ENCODE measurements at regions not wholly inside any gene's neighbourhood (a gene's known extent, or its start where the extent isn't known, plus 50 kb on each side); places are given as distances from the start of the nearest gene placed in this dataset.

DNA sequence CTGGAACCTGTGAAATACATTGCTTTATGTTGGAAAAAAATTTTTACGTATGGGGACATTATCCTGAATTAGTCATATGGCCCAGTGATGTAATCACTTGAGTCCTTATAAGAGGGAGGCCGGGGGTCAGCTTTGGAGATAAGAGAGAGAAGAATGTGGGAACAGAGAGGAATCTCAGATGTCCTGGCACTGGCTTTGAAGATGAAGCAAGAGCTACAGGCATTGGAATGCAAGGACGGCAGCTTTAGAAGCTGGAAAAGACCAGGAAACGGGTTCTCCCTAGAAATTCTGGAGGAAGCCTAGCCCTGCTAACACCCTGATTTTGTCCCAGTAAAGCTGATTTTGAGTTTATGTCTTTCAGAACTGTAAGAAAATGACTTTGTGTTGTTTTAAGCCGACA lies 1129.9 kb upstream of the GYPC start:
- DNase-seq = no peak

DNA sequence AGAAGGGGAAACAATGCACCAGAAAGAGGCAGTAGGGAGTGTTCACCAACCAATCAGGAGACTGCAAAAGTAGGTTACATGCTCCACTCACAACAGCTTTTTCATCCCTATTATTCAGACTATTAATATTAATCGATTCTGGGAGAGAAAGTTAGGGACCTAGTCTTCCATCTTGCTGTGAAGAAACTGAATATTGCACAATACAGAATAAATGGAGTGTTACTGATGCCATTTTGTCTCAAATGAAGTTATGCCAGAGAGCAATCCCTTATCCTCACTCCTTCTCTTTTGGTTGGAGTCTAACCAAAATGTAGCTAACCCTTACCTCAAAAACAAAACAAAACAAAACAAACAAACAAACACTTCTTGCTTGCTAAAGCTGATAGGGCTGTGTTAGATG lies 1120.9 kb upstream of the GYPC start:
- no peak for DNase-seq

DNA sequence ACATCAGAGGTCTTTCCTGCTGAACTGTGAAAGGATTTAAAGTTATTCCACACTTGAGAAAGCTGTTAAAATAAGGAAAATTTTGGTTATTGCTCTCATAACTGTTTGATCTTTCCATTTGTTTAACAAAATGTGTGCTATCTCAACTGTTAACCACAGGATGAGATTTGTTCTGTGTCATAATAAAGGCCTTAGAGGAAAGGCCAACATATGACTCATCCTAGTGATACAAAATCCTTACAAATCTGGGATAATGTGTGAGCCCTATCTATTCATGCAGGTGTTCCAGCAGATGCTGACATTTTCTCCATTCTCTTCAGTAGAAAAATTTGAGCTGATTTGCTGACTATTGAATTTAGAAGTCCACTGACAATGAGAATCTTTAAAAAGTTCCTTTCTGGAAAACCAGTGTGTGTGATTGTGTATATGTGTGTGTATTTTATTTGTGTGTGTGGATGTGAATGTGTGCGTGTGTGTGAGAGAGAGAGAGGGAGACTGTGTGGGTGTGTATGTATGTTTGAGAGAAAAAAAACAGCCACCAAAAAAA lies 1111.9 kb upstream of the GYPC start:
- DNase-seq = no peak

DNA sequence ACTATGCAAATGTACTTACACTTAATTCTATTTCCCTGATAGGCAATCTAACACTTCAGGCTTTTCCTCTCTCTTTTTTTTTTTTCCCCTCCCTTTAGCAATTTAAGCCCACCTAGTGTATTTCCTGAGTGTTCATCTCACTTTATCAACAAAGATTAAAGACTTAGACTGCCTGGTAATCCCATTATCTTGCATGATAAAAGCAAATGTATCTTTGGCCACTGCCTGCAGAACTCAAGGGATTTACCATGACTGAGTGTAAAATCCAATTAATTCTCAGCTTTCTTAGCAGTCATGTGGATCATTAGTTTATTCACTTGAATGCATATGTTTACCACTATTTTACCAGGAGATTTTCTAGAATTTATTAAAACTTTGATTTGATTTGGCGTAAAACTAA lies 1102.2 kb upstream of the GYPC start:
- no peak for DNase-seq

DNA sequence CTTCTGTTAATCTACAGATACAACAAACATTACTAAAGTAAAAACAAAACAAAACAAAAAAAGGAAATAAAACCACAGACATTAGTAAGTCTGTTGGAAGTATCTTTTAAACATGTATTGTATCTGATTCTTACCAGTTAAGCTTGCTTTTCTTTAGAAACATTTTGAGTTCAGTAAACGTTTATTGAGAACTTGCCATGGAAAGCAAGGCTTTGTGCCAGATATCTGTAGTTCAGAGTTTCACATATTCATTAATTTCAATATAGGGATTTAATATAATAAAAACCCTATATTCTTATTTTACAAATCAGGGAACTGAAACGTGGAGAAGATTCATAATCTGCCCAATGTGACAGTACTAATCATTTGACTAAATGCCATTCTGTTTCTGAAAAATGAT lies 1101.0 kb upstream of the GYPC start:
- DNase-seq = no peak

DNA sequence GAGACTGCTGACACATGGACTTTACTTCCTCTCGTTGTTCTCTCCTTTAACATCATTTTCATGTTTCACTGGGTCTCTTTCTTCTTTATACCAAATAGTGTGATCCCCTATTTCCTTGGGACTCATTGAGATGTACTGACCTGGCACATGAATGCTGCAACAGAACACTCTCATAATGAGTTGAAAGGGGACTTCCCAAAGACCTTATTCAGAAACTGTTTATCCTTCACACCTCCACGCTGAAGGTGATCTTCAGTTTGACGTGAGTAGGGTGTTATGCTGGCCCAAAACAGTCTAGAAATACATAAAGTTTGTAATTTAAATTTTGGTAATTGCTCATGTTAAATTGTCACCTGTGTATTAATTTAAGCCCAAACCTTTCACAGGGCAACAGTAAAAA lies 1096.8 kb upstream of the GYPC start:
- no peak for DNase-seq

DNA sequence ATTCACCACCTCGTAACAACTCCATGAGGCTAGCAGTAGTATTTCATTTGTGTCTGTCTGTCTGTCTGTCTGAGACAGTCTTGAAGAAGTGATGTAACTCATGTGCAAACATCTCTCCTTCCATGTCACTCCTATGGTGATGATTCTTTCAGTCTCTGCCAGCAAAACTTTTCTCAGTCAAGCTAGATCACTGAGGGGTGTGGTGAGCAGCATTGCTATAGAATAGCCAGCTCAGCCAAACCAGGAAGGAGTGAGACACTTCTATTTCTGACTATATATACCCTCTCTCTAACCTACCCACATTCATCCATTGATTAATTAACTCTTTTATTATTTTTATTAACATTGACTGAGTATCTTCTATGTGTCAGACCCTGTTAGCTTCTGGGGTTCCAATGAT lies 1095.1 kb upstream of the GYPC start:
- no peak for DNase-seq

DNA sequence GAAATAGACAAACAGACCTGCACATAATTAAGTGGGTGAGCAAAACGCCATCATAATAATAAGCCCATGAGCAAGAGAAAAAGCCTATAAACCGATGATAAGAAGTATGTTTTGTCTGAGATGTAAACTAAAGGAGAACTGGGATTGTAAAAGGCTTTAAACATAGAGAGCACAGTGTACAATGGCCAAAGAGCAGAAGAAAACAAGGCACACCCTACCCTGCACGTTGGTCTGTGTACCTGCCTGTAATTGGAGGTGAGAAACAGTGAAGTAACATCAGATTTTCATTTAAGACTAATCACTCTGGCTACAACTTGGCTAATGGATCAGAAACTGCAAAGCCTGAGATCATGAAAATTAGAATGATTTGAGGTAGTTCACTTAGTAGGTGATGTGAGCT lies 1094.7 kb upstream of the GYPC start:
- no peak for DNase-seq

DNA sequence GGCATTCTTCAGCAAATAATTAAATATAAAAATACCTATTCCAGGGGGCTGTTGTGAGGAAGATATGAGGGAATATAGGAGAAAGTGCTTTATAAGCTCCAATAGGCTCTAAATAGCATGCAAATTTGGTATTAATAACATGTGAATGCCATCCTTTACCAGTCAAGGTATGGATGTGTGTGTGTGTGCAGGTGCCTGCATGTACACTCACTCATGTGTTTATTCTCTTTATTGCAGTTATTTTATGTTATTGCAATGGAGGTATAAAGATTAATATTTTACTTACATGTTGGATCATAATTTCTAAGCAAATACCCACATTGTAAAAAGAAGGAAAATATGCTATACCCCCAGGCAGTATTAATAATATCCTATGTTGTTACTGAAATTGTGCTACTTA lies 1093.0 kb upstream of the GYPC start:
- DNase-seq = no peak

DNA sequence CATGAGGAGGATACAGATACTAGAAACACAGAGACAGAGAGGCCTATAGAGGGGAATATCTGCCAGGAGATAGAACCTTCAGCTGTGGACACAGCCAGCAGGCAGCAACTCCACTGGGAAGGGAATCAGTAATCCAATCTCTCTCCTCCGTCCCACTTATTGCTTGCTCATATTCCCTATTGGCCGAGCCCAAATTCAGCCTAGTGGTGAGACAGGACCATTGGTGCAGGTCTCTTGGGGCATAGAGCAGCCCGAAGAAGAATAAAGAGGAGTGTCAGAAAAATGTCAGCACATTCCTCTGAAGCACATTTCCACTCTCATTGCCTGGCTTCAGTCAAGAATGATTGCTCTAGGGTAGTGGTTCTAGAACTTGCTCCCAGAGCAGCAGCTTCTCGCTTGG lies 1091.5 kb upstream of the GYPC start:
- DNase-seq = no peak

DNA sequence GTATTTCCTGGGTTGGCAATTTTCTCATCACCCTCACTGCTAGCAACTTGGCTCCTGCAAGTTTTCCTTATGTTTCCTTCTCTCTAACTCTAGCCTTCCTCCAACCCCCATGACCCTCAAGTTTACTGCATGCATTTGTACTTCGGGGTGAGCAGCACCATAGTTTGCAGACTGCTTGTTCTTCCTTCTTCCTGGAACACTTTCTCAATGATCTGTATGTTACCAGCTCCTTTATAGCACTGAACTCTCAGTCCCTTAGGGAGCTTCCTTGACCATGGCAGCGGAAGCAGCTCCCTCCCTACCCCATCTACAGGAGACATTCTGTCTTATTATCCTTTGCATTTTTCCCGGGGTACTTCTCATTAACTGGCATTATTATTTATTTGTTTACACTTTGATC lies 1089.5 kb upstream of the GYPC start:
- DNase-seq = no peak

DNA sequence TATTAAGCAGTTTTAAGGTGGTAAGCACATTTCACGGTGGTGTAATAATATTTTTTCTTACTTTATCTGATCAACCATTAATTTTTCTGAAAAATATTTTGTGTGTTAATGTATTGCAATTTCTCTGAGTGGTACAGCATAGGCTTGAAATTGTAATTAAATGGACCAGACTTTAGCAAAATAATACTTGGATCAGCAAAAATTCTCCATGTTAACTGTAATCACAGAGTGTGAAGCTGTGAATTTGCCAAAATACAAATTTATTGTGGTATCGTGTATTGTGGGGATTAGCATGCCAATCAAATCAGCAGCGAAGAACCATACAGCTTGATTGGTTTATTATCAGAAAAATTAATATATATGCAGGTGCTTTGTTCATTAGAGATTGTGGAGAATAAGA lies 1088.9 kb upstream of the GYPC start:
- no peak for DNase-seq

DNA sequence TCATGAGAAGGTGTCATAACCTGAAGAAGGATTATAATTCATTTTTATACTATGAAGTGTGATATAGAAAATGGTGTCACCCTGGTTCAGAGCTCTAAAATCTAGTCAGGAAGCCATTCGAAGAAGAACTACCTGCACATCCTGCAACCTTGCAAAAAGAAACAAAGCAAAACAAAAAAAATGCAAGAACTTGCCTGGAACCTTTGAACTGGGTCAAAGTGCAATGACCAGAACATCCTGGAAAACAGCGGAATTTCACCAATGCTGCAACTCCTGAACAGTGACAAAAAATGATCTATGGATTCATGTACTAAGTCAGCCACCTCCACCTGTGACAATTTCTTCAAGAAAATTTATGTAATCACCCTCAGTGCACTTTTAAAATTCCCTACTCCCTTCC lies 1083.3 kb upstream of the GYPC start:
- no peak for DNase-seq

DNA sequence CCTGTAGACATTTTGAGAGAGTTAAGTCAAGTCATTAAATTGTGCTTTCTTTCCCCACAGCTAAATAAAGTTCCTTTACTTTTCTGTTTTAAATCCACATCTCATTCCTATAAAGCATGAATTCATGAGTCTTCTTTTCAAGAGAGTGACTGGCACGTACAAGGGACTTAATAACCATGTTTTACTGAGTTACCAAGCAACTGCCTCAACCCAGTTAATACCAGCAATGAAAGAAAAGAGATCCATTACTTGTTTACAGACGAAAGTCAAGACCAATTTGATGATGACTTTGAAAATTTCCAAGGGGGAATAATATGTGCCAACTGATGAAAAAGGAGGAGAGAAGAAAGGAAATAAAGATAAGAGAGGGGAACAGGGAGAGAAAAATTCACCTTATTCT lies 1082.5 kb upstream of the GYPC start:
- DNase-seq = no peak

DNA sequence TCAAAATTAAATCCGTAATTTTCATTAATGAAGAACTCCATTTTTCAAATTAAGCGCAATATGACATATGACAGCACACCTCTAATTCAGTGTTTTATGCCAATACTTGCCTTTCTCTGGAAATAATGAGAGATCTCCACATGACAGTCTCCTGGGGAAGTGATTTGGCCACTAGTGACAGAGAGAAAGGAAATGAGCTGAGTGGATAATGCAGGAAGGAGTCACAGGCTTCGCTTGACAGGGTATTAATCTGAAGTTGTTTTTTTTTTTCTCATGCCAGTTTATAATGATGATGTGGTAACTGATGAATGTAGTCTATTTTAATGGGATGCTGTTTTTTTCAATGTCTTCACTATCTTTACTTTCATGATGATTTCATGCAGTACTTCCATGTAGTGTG lies 1079.4 kb upstream of the GYPC start:
- DNase-seq = no peak

DNA sequence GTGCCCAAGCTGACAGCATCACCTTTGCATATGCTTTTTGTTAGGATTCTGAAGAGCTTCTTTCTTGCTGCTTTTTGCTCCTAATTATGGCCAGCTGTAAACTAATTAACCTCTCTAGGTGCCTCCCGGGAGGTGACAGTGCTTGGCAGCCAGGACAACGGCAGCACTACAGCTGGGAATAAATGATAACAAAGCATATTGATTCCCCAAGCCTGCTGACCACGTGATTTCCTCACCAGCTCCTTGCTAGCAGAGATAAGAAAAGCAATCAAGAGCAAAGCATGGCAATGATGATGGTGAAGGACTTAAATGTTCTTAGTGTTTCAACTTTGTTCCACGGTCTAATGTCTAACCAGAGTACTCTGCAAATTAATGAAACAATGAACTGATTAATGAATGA lies 1074.4 kb upstream of the GYPC start:
- no peak for DNase-seq

DNA sequence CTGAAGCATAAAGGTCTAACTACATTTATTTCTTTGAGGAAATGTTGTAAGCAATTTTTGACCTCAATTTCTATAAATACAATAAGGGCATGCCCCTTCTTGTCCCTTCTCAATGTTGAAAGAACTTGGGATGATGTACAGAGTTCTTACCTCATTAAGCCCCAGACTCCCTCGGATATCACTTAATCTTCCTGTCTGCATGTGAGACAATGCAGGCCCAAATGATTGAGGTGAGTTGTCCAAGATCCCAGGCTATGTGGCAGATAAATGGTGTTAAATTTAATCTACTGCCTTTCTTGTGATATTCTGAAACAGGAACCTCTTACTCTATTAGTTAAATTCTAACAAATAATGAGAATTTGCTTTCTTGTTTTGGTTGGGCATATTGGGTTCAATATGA lies 1073.4 kb upstream of the GYPC start:
- DNase-seq = no peak

DNA sequence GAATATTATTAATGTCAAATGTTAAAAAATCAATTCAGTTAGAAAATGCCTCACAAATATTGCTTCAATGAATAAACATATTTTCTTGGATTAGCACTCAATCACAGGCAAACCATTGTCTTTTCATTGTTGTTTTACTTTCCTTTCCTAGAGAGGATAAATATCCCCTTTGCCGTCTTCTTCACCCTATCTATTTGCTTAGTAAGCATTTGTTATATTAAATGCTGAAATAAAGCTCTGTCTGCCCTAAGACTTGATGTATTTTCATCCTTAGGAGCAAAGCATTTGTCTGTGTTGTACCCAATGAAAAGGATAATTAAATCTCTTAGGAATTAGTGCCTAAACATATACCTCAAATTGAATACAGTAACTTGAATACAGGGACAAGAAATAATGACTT lies 1071.2 kb upstream of the GYPC start:
- DNase-seq = no peak

DNA sequence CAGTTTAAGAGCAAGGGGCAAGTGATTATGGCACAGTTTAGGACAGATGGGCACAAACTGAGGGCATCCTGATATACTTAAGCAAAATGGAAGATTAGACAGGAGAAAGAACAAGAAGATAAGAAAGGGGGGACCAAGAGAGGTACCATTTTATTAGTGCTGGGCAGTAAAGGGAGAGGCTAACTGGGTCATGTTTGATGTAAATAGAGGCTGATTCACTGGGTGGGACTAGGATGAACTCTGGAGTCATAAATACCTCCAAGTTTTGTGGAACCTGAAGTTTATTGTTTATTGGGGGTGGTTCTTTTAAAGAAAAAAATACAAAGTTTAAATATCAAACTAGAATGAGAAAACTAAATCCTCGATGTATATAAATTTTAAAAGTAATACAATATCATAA lies 1067.2 kb upstream of the GYPC start:
- DNase-seq = no peak

DNA sequence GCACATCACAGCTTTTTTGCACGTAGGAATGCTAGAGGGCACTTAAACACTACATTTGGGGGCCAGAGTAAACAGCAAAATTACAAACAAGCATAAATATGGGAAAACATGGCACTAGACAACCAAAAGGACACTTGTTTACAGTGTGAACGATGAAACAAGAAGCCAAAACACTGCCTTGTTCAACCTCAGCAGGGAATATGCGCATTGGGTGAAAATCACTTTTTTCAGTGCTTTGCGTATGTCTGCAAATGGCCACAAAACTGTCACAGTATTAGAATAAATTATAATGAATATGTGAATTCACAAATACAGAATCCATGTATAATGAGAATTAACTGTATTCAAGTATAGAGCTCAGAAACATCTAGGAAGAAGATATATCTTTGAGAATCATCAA lies 1064.0 kb upstream of the GYPC start:
- DNase-seq = no peak

DNA sequence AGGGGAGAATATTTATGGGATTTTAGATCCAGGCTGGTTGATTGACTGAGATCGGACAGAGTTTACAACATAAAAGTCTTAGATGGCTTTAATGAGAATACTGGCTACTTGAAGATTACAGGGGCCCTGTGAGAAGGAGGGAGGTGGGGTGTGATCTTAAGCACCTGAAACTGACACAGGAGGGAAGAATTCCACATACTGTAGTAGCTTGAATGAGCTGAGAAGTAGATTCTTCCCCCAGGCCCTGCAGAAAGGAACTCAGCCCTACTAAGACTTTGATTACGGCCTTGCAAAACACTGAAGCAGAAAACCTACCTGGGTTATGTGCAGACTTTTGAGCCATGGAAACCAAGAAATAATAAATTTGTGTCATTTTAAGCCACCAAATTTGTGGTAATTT lies 1062.9 kb upstream of the GYPC start:
- no peak for DNase-seq

DNA sequence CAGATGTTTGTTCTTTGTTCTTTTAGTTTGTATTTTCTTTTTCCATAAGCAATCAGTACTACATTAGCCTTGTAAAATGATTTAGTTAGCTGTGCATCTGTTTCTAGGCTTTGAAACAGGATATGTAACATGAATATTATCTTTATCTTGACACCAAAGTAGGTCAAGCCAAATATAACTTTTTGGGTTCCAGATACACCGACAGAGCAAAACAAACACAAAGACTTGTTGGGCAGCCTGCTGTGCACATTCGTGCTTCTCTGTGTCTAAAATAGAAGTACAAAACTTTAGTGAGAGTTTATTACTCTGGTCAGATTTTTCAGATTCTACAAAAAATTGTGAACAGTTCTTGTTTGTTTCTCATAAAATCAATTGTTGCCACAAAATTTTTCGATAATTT lies 1059.3 kb upstream of the GYPC start:
- no peak for DNase-seq

DNA sequence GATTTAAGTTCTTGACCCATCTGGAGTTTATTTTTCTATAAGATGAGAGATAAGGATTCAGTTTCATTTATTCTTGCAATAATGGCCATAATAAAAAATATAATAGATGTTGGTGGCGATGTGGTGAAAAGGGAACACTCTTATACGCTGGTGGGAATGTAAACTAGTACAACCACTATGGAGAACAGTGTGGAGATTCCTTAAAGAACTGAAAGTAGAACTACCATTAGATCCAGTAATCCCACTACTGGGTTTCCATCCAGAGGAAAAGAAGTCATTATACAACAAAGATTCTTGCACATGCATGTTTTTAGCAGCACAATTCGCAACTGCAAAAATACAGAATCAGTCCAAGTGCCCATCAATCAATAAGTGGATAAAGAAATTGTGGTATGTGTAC lies 1040.5 kb upstream of the GYPC start:
- no peak for DNase-seq

DNA sequence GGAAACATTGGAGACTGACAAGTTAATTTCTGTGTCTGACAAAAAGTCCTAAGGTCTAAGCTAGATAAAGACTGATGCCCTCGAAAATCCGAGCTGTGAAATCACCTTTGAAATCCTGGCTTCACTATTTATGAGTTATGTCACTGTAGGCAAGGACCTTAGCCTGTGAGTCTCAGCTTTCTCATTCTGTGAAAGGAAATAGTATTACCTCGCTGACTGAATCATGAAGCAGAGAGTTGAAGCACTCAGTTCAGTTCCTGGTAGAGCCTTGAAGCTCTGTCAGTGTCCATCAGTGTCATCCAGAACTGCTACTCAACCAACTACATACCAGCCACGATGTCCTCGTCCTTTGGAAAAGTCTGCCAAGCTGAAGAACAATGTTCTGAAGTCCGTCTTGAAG lies 1025.6 kb upstream of the GYPC start:
- no peak for DNase-seq

DNA sequence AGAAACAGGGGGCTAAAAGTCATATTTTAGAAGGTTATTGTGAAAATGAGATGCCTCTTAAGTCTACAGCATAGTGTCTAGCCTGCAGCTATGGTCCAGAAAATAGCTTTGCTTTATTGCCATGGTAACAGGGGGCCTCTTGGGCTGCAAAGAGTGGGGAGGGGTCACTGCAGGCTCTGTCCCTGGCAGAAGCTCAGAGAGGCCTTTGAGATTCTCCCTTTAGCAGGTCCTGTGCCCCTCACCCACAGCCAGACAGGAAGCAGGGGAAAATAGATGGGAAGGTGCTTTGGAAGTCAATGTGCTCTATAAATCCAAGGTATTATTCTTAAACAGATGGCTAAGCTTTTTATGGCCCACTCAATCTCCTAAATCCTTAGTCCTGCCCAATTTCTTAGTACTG lies 1021.3 kb upstream of the GYPC start:
- DNase-seq = no peak

DNA sequence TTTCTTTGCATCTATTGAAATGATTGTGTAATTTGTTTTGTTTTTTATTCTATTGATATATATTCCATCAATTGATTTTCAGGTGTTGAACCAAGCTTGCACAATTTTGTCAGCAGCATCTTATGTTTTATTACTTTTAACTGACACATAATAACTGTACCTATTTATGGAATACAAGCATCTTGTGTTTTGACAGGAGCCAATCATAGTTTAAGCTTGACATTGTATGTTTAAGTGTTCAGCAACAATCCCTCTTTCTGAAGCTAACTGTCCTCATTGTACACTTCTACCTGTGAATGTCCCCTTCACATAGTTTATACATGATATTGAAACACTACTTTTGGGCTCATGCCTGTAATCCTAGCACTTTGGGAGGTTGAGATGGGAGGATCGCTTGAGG lies 1017.6 kb upstream of the GYPC start:
- DNase-seq = no peak

Measured in activated naive CD4-positive, alpha-beta T cell (primary cell).